ENCODE measurements at regions not wholly inside any gene's neighbourhood (a gene's known extent, or its start where the extent isn't known, plus 50 kb on each side); places are given as distances from the start of the nearest gene placed in this dataset.

- H3K27me3 Mint-ChIP-seq, result peaks cover 24 to 29% of the 10 kb centered on the region in 2 donors
- ATAC-seq (replicated peaks), result no peak
- H3K36me3 Mint-ChIP-seq, result no peaks in the 10 kb centered on the region
- DNase-seq, result no peak
- no peak overlapping the region for H3K4me3 Mint-ChIP-seq
- no peaks in the 10 kb centered on the region for H3K4me1 Mint-ChIP-seq
- no peak overlapping the region for H3K27ac Mint-ChIP-seq
- H3K9me3 Mint-ChIP-seq, result no peaks in the 10 kb centered on the region
Measured at GRCh38 chr3:124517306-124517705, 212.9 kb upstream of the UMPS start.

- H3K36me3 Mint-ChIP-seq, result no peaks in the 10 kb centered on the region
- H3K4me1 Mint-ChIP-seq, result no peaks in the 10 kb centered on the region
- ATAC-seq (replicated peaks) (no peak), DNase-seq (no peak)
- no peaks in the 10 kb centered on the region for H3K9me3 Mint-ChIP-seq
- H3K27me3 Mint-ChIP-seq, result peaks cover 19 to 24% of the 10 kb centered on the region in 2 donors
- H3K4me3 Mint-ChIP-seq, result no peak overlapping the region
- H3K27ac Mint-ChIP-seq, result no peak overlapping the region
Measured at GRCh38 chr3:124518350-124518749, 211.9 kb upstream of the UMPS start.

- no peaks in the 10 kb centered on the region for H3K9me3 Mint-ChIP-seq
- no peak overlapping the region for H3K27ac Mint-ChIP-seq
- no peaks in the 10 kb centered on the region for H3K36me3 Mint-ChIP-seq
- no peaks in the 10 kb centered on the region for H3K4me1 Mint-ChIP-seq
- ATAC-seq (replicated peaks), result no peak
- H3K27me3 Mint-ChIP-seq, result peaks cover 19 to 24% of the 10 kb centered on the region in 2 donors
- DNase-seq, result no peak
- H3K4me3 Mint-ChIP-seq, result no peak overlapping the region
Measured at GRCh38 chr3:124519591-124520194, 210.6 kb upstream of the UMPS start.

DNA sequence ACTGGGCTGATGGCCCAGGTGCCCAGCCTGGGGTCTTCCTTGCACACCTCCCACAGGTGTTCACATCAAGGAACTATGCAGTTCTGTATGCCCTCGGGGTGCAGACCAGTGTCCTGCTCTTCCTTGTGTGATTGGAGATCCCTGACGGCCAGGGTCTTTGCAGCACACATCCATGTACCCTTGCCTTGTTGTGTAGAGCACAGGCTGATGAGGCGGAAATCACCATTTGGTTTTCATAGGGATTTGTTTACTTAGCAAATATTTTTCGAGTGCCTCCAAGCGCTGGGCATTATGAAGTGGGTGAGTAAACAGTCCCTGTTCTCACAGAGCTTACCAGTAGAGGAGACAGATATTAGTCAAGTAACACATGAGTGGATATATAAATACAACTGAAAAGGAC, 209.3 kb upstream of the UMPS start:
- H3K4me1 Mint-ChIP-seq, result no peaks in the 10 kb centered on the region

DNA sequence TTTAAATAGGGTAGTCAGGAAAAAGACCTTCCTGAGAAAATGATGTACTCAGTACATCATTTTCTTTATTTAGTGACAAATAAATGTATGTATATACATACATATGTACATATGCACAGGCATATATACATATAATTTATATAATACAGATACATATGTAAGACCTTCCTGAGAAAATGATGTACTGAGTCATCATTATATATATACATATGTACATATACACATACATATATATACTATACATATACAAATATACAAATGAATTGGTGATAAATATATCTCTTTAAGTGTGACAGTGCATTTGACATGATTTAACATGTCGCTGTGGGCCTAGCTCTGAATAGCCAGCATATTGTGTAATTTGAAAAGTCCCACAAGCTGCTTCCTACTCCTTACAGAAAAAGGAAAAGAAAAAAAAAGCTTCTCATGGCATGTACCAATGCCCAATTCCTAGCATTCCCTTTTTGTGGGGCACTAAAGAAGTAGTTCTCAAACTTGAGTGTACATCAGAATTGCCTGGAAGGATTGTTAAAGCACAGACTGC, 208.1 kb upstream of the UMPS start:
- H3K36me3 Mint-ChIP-seq, result no peaks in the 10 kb centered on the region
- H3K9me3 Mint-ChIP-seq, result peaks cover 5 to 6% of the 10 kb centered on the region in 2 donors
- H3K4me1 Mint-ChIP-seq, result no peaks in the 10 kb centered on the region
- no peak overlapping the region for H3K27ac Mint-ChIP-seq
- DNase-seq, result no peak
- H3K27me3 Mint-ChIP-seq, result peaks cover 19 to 27% of the 10 kb centered on the region in 2 donors
- no peak for ATAC-seq (replicated peaks)
- H3K4me3 Mint-ChIP-seq, result no peak overlapping the region

More for the DNA sequence above, 209.3 kb upstream of the UMPS start:
- ATAC-seq (replicated peaks) (no peak), DNase-seq (no peak)
- H3K9me3 Mint-ChIP-seq, result peaks cover 5 to 6% of the 10 kb centered on the region in 2 donors
- no peak overlapping the region for H3K27ac Mint-ChIP-seq
- H3K4me3 Mint-ChIP-seq, result no peak overlapping the region
- peaks cover 23 to 24% of the 10 kb centered on the region in 2 donors for H3K27me3 Mint-ChIP-seq
- H3K36me3 Mint-ChIP-seq, result no peaks in the 10 kb centered on the region

GRCh38 chr3:124526601-124527000, 203.7 kb upstream of the UMPS start:
- Mint-ChIP-seq H3K4me1 (no peaks in the 10 kb centered on the region), H3K27me3 (peaks cover 16 to 20% of the 10 kb centered on the region in 2 donors), H3K9me3 (peaks cover 5 to 6% of the 10 kb centered on the region in 2 donors), H3K27ac (no peak overlapping the region), H3K4me3 (no peak overlapping the region), H3K36me3 (no peaks in the 10 kb centered on the region)
- ATAC-seq (replicated peaks), result no peak
- no peak for DNase-seq

- Mint-ChIP-seq H3K36me3 (no peaks in the 10 kb centered on the region), H3K4me3 (no peak overlapping the region), H3K9me3 (peaks cover 4% of the 10 kb centered on the region in 2 donors), H3K27me3 (peaks cover 16 to 37% of the 10 kb centered on the region in 2 donors), H3K27ac (no peak overlapping the region), H3K4me1 (no peaks in the 10 kb centered on the region)
- no peak for DNase-seq
- ATAC-seq (replicated peaks), result no peak
Measured at GRCh38 chr3:124529826-124530571, 200.3 kb upstream of the UMPS start.

DNA sequence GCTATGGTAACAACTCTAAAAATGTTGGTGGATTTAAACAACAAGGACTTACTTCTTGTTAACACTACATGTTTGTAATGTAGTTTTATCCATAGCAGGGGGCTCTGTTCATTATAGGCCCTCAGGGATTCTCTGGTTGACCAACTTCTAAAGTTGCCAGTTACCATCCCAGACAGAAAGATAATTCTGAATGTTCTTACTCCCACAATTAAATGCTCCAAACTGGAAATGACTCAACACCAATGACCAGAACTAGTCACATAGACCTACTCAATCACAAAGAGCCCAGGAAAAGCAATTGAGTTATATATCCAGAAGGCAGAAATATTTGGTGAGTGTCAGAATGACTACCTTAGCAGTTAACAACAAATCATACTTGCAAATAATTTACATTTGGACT, 199.3 kb upstream of the UMPS start:
- ATAC-seq (replicated peaks) (no peak), DNase-seq (no peak)
- Mint-ChIP-seq H3K36me3 (no peaks in the 10 kb centered on the region), H3K4me3 (no peak overlapping the region), H3K27ac (no peak overlapping the region), H3K4me1 (no peaks in the 10 kb centered on the region), H3K9me3 (no peaks in the 10 kb centered on the region), H3K27me3 (peaks cover 13 to 37% of the 10 kb centered on the region in 2 donors)

DNA sequence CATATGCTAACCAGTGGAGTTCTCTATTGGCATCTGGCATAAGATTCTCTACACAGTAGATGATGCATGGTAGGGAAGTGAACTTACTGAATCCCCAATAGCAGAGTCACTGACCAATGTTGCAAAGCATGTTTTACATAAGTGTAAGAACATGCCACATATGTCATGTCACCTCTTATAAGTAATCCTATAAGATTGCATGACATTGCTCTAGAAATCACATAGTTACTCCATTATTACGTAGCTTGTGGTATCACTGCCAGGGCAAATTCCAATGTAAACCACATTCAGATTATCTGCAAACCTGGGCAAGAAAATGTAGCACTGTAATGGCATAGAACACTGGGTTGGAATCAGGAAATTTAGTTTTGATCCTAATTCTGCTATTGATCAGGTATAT, 198.2 kb upstream of the UMPS start:
- Mint-ChIP-seq H3K4me3 (no peak overlapping the region), H3K36me3 (no peaks in the 10 kb centered on the region), H3K27me3 (peaks cover 13 to 31% of the 10 kb centered on the region in 2 donors), H3K9me3 (no peaks in the 10 kb centered on the region), H3K4me1 (no peaks in the 10 kb centered on the region), H3K27ac (no peak overlapping the region)
- ATAC-seq (replicated peaks) (no peak), DNase-seq (no peak)

DNA sequence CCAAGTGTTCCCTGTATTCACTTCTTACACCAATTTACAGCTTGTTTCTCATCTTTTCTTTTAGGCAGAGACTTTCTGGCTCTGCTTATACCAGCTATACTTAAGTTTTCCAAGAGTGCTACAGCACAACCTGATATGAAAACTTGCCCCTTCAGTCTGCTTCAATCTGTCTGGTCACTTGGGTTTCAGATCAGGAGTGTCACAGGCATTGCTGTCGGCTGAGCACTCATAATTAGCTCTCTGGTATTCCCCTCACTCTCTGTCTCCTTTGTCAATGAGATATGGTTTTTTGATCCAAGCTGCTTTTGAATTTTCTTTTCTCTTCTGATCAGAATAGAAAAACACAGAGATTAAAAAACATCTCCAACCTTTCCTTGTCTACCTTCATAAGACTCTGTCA, 194.9 kb upstream of the UMPS start:
- no peak for DNase-seq
- peaks cover 8 to 21% of the 10 kb centered on the region in 2 donors for H3K27me3 Mint-ChIP-seq
- H3K4me3 Mint-ChIP-seq, result no peak overlapping the region
- H3K4me1 Mint-ChIP-seq, result no peaks in the 10 kb centered on the region
- no peak for ATAC-seq (replicated peaks)
- H3K27ac Mint-ChIP-seq, result no peak overlapping the region
- no peaks in the 10 kb centered on the region for H3K9me3 Mint-ChIP-seq
- no peaks in the 10 kb centered on the region for H3K36me3 Mint-ChIP-seq

- H3K4me3 Mint-ChIP-seq, result no peak overlapping the region
- DNase-seq (no peak), ATAC-seq (replicated peaks) (no peak)
- H3K27ac Mint-ChIP-seq, result no peak overlapping the region
- no peaks in the 10 kb centered on the region for H3K36me3 Mint-ChIP-seq
- no peaks in the 10 kb centered on the region for H3K4me1 Mint-ChIP-seq
- no peaks in the 10 kb centered on the region for H3K27me3 Mint-ChIP-seq
- H3K9me3 Mint-ChIP-seq, result no peaks in the 10 kb centered on the region
Measured at GRCh38 chr3:124540550-124541211, 189.6 kb upstream of the UMPS start.

DNA sequence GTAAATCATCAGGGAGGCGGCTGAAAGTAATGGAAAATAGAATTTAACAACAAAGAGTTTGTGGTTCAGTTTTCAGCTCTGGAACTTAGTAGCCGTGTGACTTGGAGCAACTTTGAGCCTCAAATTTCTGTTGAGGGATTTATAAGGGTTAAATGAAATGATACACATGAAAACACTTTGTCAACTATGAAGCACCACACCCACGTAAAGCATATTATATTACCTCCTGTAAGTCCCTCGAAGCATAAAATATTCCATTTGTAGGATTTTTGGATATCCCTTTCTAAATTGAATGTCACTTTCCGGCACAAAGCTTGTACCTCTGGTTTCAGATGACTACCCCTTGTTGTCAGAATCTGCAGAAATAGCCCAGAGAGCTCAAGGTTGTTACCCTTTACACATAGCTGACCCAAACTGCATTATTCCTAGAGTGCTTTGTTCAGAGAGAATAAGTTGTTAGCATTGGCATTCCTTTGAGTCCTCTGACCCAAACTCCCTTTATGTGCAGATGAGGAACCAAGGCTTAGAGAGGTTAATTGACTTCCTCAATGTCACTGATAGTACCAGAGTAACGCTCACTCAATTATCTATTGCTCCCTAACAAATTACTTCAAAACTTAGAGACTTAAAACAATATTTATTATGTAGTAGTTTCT, 187.9 kb upstream of the UMPS start:
- H3K4me3 Mint-ChIP-seq, result no peak overlapping the region
- no peaks in the 10 kb centered on the region for H3K4me1 Mint-ChIP-seq
- ATAC-seq (replicated peaks), result no peak
- no peaks in the 10 kb centered on the region for H3K36me3 Mint-ChIP-seq
- H3K27me3 Mint-ChIP-seq, result peaks cover 6 to 7% of the 10 kb centered on the region in 2 donors
- no peak overlapping the region for H3K27ac Mint-ChIP-seq
- H3K9me3 Mint-ChIP-seq, result no peaks in the 10 kb centered on the region
- DNase-seq, result no peak

DNA sequence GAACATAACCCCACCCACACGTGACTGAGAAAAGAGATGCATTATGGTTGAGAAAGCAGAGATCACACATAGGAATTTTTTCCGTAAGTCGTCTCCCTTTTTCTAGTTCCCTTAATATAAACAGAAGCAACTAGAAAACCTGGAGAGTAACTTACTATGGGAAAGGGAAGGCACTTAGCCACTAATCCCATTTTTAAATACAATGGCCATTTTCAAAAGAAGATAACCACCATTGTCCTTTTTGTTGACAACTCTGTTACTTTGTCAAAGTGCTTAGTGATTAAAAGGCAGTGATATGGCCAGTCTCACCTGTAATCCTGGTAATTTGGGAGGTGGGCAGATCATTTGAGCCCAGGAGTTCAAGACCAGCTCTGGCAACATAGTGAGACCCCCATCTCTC, 184.4 kb upstream of the UMPS start:
- no peak overlapping the region for H3K4me3 Mint-ChIP-seq
- no peaks in the 10 kb centered on the region for H3K9me3 Mint-ChIP-seq
- peaks cover 12% of the 10 kb centered on the region in 2 donors for H3K27me3 Mint-ChIP-seq
- no peak overlapping the region for H3K27ac Mint-ChIP-seq
- no peaks in the 10 kb centered on the region for H3K36me3 Mint-ChIP-seq
- no peak for ATAC-seq (replicated peaks)
- H3K4me1 Mint-ChIP-seq, result peaks cover 0 to 5% of the 10 kb centered on the region in 2 donors
- no peak for DNase-seq

- H3K27me3 Mint-ChIP-seq, result peaks cover 20 to 39% of the 10 kb centered on the region in 2 donors
- ATAC-seq (replicated peaks) (no peak), DNase-seq (no peak)
- no peaks in the 10 kb centered on the region for H3K36me3 Mint-ChIP-seq
- no peak overlapping the region for H3K4me3 Mint-ChIP-seq
- H3K9me3 Mint-ChIP-seq, result no peaks in the 10 kb centered on the region
- peaks cover 0 to 5% of the 10 kb centered on the region in 2 donors for H3K4me1 Mint-ChIP-seq
- no peak overlapping the region for H3K27ac Mint-ChIP-seq
Measured at GRCh38 chr3:124552224-124552623, 178.0 kb upstream of the UMPS start.
